ENCODE measurements at regions not wholly inside any gene's neighbourhood (a gene's known extent, or its start where the extent isn't known, plus 50 kb on each side); places are given as distances from the start of the nearest gene placed in this dataset. TPM values are rescaled to one million over a fixed set of nuclear protein-coding genes. Genes with fewer than 3 reads are reported as not detected.

DNA sequence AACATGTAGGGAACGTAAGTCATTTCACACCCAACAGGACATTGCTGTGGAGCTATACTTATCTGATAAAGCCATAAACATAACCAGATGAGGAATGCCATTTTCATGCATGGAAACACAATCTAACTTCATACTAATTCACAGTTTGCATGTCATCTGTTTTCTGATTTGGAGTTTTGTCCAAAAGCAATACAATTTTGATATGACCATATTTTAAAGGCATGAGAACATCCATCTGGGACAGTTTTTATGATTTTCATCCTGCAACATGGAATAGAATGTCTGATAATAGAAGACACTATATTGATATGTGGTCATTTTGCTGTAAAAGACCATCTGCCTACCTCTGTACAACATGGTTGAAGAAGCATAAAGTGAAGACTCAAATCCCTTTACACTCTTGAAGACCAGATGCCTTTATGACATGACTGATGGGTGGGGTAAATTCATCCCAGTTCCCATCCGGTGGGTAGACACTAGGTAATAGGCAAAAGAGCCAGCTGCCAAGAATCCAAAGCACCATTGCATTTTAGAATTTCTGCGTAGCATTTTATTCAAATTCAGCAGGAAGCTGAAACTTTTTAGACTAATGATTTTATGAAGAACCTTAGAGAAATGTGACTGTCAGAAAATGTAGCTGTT lies 309.8 kb downstream of the LMO7 start:
- DNase-seq (ENCODE audit: low spot score) = no peak

DNA sequence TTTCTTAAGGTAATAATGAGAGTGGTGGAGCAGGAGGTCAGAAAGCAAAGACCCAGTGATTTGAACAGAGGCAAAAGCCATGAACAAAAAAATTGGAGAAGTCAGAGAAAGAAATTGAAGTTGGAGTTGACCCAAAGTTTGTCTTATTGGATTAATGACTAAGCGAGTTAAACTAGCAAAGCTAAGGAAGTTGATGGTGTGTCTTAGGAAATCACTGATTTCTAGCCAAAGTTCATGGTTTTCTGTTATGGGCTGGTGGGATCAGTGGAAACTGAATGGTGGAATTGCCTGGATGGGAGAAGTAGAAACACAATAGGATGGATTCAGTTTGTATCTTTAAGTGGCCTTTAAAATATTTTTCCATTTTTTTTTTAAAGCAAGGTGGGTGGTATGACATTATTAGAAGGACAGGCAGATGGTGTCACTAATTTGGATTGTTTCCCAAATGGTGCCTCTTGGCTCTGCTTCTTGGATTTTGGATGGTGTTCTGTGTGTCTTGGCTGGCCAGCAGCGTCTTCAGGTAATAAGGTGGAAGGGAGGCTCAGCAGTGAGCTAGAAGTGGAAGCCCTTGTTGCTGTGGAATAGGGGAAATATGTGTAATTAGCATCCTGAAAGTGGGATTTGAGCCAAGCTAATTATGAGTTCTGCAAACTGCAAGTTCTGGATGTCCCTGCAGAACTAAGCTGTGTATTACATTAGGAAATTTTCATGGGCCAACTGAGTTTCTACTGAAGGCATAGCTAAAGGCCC lies 302.9 kb downstream of the LMO7 start:
- no peak for DNase-seq (ENCODE audit: low spot score)

DNA sequence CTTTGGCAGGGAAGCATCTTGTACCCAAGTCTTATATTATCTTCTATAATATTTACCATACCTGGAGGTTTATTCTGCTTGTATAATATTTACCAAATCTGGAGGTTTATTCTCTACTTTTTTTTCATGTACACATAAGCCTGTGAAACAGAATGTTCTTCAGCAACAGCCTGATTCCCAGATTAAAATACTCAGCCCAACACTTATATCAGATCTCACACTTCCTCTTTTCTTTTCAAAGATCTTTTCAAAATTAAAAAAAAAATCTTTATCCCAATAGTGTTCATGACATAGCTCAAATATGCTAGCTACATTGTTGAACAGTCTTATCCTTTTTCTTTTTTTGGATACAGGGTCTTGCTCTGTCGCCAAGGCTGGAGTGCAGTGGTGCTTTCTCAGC lies 300.7 kb downstream of the LMO7 start:
- DNase-seq (ENCODE audit: low spot score) = no peak

DNA sequence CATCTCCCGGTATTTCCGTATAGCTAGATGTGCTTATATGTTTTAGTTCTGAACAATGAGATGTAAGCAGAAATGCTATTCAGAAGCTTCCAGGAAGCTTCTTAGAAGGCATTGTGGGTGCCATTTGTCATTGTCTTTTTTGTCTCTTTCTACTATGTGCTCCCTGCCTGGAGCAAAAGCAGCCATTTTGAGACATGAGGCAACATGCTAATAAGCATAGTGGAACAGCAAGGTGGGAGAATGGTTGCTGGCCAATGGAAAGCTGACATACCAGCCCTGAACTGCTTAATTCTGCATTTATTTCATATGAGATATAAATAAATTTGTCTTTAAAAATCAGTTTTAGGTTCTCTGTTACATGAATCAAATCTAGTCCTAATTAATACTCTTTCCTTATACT lies 299.7 kb downstream of the LMO7 start:
- no peak for DNase-seq (ENCODE audit: low spot score)

DNA sequence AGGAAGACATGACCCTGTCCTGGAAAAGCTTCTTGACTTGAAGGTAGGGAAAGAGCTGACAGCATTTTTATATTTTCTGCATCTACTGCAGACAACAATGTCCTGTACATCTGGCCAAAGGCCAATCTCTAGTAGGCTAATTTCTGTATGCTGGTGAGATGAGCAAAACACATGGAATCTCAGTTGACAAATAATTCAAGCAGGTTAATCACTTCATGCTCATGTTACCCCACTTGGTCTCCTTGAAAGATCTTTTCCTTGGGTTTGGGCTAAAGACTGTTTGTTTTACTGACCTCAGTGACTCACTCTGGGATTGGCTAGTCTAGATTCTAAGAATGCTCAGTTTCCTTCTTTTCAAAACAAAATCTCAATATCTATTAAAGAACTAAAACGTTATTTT lies 298.8 kb downstream of the LMO7 start:
- no peak for DNase-seq (ENCODE audit: low spot score)

DNA sequence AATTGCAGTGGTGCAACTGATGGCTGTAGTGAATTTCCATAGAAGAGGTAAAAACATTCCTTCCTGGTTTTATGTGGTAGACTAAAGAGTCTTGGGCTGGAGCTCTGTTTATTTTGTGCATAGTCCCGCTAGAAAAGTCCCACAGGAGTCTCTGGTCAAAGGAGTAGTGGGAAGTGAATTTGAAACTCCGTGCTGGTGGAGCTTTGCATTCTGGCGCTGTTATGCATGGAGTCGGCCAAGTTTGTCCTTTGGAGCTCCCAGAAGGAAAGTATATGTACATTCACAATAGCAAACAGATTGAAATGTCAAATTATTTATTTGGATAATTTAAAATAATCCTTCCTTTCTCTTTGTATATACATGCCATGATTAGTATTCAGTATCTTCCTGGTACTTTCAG lies 296.5 kb downstream of the LMO7 start:
- no peak for DNase-seq (ENCODE audit: low spot score)

DNA sequence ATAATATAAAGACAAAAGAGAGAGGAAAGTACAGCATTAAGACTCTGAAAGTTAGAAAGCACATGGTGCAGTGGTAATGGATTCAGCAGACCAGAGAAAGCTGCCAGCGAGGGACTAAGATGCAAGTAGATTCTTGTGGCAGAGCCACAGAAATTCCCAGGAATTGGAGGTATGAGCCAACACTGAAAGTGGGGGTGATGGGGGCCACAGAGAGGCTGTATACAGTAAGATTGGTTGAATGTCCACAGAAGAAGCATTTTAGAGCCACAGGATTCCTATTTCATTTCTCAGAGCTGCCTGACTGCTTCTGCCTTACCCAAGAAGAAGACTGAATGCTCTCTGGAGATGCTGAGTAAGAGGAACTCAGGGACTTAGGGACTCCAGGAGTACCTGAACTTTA lies 295.0 kb downstream of the LMO7 start:
- DNase-seq (ENCODE audit: low spot score) = no peak

DNA sequence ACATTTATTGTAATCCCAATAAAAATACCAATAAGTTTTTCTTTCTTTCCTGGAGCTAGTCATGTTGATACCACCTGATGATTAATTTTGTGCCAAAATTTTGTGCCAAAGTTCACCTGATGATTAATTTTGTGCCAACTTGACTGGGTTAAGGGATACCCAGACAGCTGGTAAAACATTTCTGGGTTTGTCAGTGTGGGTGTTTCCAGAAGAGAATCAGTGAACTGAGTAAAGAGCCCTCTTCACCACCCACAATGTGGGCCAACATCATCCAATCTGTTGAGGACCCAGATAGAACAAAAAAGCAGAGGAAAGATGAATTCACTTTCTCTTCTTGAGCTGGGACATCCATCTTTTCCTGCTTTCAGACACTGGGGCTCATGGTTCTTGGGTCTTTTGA lies 292.9 kb downstream of the LMO7 start:
- DNase-seq (ENCODE audit: low spot score) = no peak

DNA sequence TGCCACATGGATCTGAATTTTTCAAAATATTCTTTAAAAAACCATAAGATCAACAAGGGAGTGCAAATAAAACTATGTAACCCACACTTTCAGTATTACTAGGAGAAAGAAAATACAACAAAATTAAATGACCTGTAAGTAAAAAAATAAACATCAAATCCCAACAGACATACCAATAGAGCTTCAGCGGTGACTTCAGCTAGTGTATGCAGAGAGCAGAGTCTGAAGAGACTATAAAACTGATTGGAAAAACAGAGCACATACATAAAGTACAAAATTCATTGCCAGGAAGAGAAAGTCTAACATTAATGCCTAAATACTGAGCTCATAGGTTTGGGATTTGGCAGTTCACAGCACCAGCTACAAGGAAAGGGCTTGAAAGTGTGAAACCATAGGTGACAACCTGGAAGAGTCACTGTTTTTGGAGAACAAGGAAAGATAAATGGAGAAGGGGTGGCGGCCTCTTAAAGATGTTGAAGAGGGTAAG lies 291.1 kb downstream of the LMO7 start:
- no peak for DNase-seq (ENCODE audit: low spot score)

DNA sequence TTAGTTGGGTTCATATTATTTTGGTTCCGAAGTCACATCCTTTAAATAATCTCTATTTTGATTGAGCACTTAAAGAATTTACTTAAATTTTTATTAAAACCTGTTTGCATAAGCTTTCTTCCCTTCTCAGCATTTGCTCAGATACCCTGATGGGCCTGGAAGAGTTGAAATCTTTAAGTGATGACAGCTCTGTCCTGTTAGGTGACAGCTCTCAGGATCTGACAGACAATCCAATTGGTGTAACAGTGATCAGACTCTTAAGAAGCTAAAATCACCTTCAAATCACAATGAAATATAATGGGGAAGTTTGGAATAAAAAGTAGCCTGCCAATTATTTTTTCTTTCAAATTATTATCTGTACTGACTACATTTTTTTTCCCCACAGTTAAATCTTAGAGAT lies 284.4 kb downstream of the LMO7 start:
- no peak for DNase-seq (ENCODE audit: low spot score)

DNA sequence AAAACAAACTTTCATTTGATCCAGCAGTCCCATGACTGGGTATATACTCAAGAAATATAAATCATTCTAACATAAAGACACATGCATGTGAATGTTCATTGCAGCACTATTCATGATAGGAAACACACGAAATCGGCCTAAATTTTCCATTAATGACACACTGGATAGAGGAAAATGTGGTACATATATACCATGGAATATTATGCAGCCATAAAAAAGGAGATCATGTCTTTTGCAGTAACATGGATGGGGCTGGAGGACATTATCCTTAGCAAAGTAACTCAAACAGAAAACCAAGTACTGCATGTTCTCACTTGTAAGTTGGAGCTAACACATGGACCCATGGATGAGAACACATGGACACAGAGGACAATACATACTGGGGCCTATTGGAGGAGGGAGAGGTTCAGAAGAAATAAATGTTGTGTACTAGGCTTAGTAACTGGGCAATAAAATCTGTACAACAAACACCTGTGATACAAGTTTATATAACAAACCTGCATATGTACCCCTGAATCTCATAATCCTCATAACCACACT lies 283.6 kb downstream of the LMO7 start:
- DNase-seq (ENCODE audit: low spot score) = no peak

DNA sequence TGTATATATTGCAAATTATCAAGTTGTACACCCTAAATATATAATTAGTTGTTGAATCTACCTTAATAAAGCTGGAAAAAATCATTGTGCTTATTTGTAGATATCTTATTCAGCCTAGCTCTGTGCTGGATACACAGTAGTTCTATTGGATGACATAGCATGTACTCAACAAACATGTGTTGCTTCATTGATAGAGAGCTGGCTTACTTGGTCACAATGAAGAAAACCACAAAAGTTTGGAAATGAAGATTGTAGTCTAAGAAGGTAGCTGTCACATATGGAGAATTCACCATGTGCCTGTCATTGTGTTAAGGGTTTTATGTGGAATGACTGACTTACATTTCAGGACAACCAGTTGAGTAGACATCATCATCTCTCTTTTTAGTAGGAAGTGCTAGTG lies 278.9 kb downstream of the LMO7 start:
- DNase-seq (ENCODE audit: low spot score) = no peak

DNA sequence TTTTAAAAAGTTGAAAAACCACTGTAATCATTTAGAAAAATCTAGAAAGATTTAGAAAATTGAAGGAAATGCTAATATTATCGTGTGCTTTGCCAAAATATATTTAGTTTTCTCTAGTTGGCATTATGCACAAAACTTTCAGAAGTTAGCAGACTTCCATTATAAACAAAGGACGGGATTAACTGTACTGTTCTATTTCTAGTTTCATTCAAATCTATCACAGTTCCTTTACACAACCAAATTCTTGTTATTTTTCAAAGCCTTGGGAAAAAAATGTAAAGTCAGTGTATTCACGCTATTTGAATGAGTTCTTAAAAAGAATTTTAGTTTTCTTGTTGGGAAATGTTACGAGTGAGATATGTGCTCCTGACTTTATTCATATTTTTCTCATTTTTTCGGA lies 277.8 kb downstream of the LMO7 start:
- DNase-seq (ENCODE audit: low spot score) = no peak

DNA sequence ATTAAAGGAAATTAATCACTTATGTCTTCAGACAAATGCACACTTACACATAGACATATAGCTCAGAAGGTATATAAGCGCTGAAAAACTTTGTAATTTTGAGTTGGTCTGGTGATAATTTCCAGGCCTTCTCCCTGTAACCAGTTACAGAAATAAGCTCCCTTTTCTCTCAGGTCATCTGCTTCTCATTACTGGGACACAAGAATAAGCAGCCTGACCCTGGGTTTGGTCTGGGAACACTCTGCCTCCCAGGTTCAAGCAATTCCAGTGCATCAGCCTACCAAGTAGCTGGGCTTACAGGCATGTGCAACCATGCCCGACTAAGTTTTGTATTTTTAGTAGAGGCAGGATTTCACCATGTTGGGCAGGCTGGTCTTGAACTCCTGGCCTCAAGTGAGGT lies 274.5 kb downstream of the LMO7 start:
- DNase-seq (ENCODE audit: low spot score) = no peak

Small RNAs in the stretch of these regions (small RNA-seq; reads per million reads assigned to genes)
- not detected for gene RN7SL571P

Data from HT-29 (cell line).